ENCODE measurements at regions not wholly inside any gene's neighbourhood (a gene's known extent, or its start where the extent isn't known, plus 50 kb on each side); places are given as distances from the start of the nearest gene placed in this dataset.

GRCh38 chr17:70674061-70674460 lies 504.7 kb downstream of the KCNJ2 start:
- no peaks in the 10 kb centered on the region for H3K9me3 ChIP-seq
- intact Hi-C loops (cut with DNase I) = no loop called here
- H3K4me1 ChIP-seq = peaks cover 0 to 13% (median 6%) of the 10 kb centered on the region in 4 donors
- H3K4me3 ChIP-seq = no peak overlapping the region
- DNase-seq (no peak), ATAC-seq (no peak)
- TF ChIP-seq CTCF (IDR thresholded peaks at IDR 0.05) (no peak), POLR2A (IDR thresholded peaks at IDR 0.05) (no peak)
- no peaks in the 10 kb centered on the region for H3K27me3 ChIP-seq
- H3K36me3 ChIP-seq = no peaks in the 10 kb centered on the region
- H3K27ac ChIP-seq = no peak overlapping the region
- 70% methylated on average over 2 of the region's 2 CpGs for WGBS (ENCODE audit: insufficient coverage, low coverage, low lambda C conversion rate, missing lambda C conversion rate)

GRCh38 chr17:70675070-70675590 lies 505.8 kb downstream of the KCNJ2 start:
- ATAC-seq = no peak
- intact Hi-C loops (cut with DNase I) = no loop called here
- Histone ChIP-seq H3K27me3 (no peaks in the 10 kb centered on the region), H3K9me3 (no peaks in the 10 kb centered on the region), H3K4me1 (peaks cover 0 to 16% (median 7%) of the 10 kb centered on the region in 4 donors), H3K27ac (no peak overlapping the region), H3K4me3 (no peak overlapping the region), H3K36me3 (no peaks in the 10 kb centered on the region)
- 67% methylated on average over 5 of the region's 5 CpGs for WGBS (ENCODE audit: insufficient coverage, low coverage, low lambda C conversion rate, missing lambda C conversion rate)
- no peak for DNase-seq
- TF ChIP-seq POLR2A (IDR thresholded peaks at IDR 0.05) (no peak), CTCF (IDR thresholded peaks at IDR 0.05) (no peak)

GRCh38 chr17:70677783-70678647 lies 508.7 kb downstream of the KCNJ2 start:
- Histone ChIP-seq H3K36me3 (no peaks in the 10 kb centered on the region), H3K4me3 (no peak overlapping the region), H3K27me3 (no peaks in the 10 kb centered on the region), H3K4me1 (peaks cover 0 to 21% (median 7%) of the 10 kb centered on the region in 4 donors), H3K27ac (peak overlapping the region in 2 of 3 donors; percentile 44 to 50), H3K9me3 (no peaks in the 10 kb centered on the region)
- WGBS (ENCODE audit: insufficient coverage, low coverage, low lambda C conversion rate, missing lambda C conversion rate) = 33% methylated on average over 6 of the region's 9 CpGs
- no peak for TF ChIP-seq CTCF (IDR thresholded peaks at IDR 0.05)
- no peak for TF ChIP-seq POLR2A (IDR thresholded peaks at IDR 0.05)
- intact Hi-C loops (cut with DNase I) = no loop called here
- ATAC-seq (peak; percentile 80 to 96 (median 88)), DNase-seq (peak in 2 of 3 donors; percentile 33 to 58)

GRCh38 chr17:70678889-70679288 lies 509.6 kb downstream of the KCNJ2 start:
- WGBS (ENCODE audit: insufficient coverage, low coverage, low lambda C conversion rate, missing lambda C conversion rate) = 37% methylated on average over 3 of the region's 3 CpGs
- Histone ChIP-seq H3K36me3 (no peaks in the 10 kb centered on the region), H3K4me1 (peaks cover 0 to 21% (median 7%) of the 10 kb centered on the region in 4 donors), H3K4me3 (no peak overlapping the region), H3K27ac (peak overlapping the region in 1 of 3 donors; percentile 44), H3K27me3 (no peaks in the 10 kb centered on the region), H3K9me3 (no peaks in the 10 kb centered on the region)
- intact Hi-C loops (cut with DNase I) = no loop called here
- DNase-seq = no peak
- peak in 2 of 4 donors; percentile 24 to 45 for ATAC-seq
- TF ChIP-seq CTCF (IDR thresholded peaks at IDR 0.05) (no peak), POLR2A (IDR thresholded peaks at IDR 0.05) (no peak)
